ENCODE measurements at regions not wholly inside any gene's neighbourhood (a gene's known extent, or its start where the extent isn't known, plus 50 kb on each side); places are given as distances from the start of the nearest gene placed in this dataset.
"Not testable (repeated sequence)": the region's sequence is repeated elsewhere in the genome, so short reads cannot be mapped to it uniquely, and the experiment has no call there.

DNA sequence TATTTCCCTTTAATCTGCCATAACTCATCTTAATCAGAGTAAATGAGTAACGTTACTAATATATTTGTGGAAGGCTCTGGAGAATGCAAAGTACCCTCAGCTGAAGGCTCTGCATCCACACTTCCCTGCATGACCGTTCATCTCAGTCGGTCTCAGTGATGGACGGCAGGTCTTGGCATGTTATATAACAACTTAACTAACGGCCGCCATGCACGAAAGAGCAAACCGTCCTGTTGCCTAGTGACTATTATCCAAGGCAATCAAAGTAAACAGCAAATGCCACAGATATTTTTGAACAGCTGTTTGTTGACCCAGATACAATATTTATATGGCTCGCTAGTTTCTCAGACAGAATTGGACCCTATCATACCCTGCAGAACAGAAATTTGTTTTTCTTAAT is 194.9 kb upstream of the SMLR1 start:
- no peak for DNase-seq (ENCODE audit: low read depth in 1 of 2, low spot score in 2 of 2)
- no peaks in the 10 kb centered on the region for H3K9me3 ChIP-seq (replicated peaks)
- no peaks in the 10 kb centered on the region for H3K36me3 ChIP-seq
- no peaks in the 10 kb centered on the region for H3K4me1 ChIP-seq (replicated peaks)
- no peak overlapping the region for H3K4me3 ChIP-seq
- H3K27ac ChIP-seq, result no peak overlapping the region
- no peaks in the 10 kb centered on the region for H3K27me3 ChIP-seq (replicated peaks)

DNA sequence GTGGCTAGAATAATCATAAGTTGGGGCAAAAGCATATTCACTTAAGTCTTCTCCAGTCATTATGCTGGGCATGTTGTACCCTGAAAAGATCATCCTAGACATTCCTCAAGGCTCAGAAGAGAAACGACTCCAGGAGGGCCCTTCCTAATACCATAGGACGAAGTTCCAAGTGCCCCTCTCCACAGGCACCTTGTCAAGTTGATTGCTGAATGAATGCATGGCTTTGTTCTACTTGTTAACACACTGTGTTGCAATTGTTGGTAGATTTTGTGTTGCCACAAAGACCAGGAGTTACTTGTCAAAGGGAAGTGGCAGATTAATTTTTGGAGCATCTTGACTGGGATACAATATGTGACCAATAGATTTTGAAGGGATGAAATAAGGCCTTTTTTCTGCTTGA is 194.3 kb upstream of the SMLR1 start:
- Histone ChIP-seq H3K4me1 (replicated peaks) (no peaks in the 10 kb centered on the region), H3K27ac (no peak overlapping the region), H3K9me3 (replicated peaks) (no peaks in the 10 kb centered on the region), H3K36me3 (no peaks in the 10 kb centered on the region), H3K4me3 (no peak overlapping the region), H3K27me3 (replicated peaks) (no peaks in the 10 kb centered on the region)
- DNase-seq (ENCODE audit: low read depth in 1 of 2, low spot score in 2 of 2), result no peak

DNA sequence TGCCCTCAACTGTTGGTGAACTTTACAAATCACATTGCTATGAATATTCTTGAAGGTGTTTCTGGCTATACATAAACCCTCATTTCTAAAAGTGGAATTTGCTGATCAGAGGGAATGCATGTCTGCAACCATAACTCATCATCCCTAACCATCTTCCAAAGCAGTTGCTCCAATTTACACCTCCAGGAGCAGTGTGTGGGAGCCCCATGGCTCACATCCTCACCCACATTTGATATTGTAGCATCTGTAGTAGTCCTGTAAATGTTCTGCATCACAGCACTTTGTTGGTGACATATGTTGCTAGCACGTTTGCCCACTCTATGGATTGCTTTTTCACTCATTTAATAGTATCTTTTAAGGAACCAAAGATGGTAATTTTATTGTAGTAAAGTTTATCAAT is 183.8 kb upstream of the SMLR1 start:
- Histone ChIP-seq H3K27ac (no peak overlapping the region), H3K36me3 (no peaks in the 10 kb centered on the region), H3K4me3 (no peak overlapping the region), H3K27me3 (replicated peaks) (no peaks in the 10 kb centered on the region), H3K9me3 (replicated peaks) (no peaks in the 10 kb centered on the region; the same call in 1 of the 2 replicates), H3K4me1 (replicated peaks) (no peaks in the 10 kb centered on the region)
- DNase-seq (ENCODE audit: low read depth in 1 of 2, low spot score in 2 of 2), result no peak

DNA sequence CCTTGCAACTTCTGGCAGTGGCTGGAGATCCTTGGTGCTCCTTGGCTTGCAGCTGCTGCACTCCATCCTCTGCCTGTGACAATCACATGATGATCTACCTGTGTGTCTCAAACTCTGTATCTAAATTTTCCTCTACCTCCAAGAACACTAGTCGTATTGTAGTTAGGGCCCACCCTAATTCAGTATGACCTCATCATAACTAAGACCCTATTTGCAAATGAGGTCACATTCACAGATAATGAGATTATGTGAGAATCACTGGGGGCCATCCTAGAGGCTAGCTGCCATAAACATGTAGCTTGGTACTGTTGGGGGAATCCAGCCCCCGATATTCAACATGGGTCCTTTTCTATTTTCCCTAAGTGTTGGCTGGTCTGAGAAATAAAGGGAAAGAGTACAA is 183.0 kb upstream of the SMLR1 start:
- DNase-seq (ENCODE audit: low read depth in 1 of 2, low spot score in 2 of 2), result no peak
- Histone ChIP-seq H3K27ac (no peak overlapping the region), H3K4me3 (no peak overlapping the region), H3K36me3 (no peaks in the 10 kb centered on the region), H3K27me3 (replicated peaks) (no peaks in the 10 kb centered on the region), H3K4me1 (replicated peaks) (no peaks in the 10 kb centered on the region), H3K9me3 (replicated peaks) (no peaks in the 10 kb centered on the region; the same call in 1 of the 2 replicates)

DNA sequence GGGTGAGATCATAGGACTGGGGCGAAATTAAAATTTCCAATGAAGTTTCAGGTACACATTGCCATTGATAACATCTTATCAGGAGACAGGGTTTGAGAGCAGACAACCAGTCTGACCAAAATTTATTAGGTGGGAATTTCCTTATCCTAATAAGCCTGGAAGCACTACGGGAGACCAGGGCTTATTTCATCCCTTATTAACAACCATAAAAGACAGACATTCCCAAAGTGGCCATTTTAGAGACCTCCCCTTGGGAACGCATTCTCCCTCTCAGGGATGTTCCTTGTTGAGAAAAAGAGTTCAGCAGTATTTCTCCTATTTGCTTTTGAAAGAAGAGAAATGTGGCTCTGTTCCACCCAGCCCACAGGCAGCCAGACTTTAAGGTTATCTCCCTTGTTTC is 182.4 kb upstream of the SMLR1 start:
- not testable (repeated sequence) for H3K27me3 ChIP-seq (replicated peaks); H3K4me3 ChIP-seq; DNase-seq (ENCODE audit: low read depth in 1 of 2, low spot score in 2 of 2); H3K4me1 ChIP-seq (replicated peaks); H3K9me3 ChIP-seq (replicated peaks); H3K36me3 ChIP-seq; H3K27ac ChIP-seq

DNA sequence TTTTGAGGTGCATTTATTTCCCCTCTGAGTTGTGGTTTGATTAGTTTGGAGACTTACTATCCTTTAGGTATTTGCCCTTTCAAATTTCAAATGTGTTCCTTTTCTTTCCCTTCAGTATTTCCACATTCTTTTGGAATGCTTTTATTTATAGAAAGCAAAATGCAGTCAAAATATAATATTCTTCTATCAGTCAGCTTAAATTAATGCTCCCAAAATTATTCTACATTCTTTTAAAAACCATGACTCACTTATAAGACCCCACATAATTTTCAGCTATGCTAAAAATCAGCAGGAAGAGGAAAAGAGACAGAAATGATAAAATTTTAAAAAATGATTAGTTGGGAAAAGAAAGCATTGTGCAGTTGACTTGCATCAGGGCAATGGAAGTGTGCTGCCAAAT is 180.0 kb upstream of the SMLR1 start:
- DNase-seq (ENCODE audit: low read depth in 1 of 2, low spot score in 2 of 2), result no peak
- no peak overlapping the region for H3K27ac ChIP-seq
- no peaks in the 10 kb centered on the region for H3K4me1 ChIP-seq (replicated peaks)

DNA sequence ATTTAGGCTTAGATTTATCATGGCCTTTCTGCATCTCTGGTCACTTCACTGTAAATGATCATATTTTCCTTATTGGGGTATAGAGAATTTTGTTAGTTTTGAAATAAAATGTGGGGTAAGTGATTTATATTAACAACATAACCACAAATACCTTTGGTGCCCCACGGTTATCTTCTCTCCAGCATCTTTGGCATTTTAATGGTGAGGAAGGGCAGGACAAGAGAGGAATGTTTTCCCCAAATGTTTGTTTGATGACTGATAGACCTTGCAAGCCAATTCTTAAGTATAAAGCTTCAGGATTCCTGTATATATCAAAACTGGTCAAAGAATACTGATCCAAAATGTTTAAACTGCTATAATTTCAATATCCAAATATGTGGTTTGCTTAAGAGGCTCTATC is 171.6 kb upstream of the SMLR1 start:
- Histone ChIP-seq H3K36me3 (no peaks in the 10 kb centered on the region), H3K4me3 (no peak overlapping the region), H3K9me3 (replicated peaks) (no peaks in the 10 kb centered on the region), H3K27ac (no peak overlapping the region), H3K27me3 (replicated peaks) (no peaks in the 10 kb centered on the region), H3K4me1 (replicated peaks) (no peaks in the 10 kb centered on the region)
- no peak for DNase-seq (ENCODE audit: low read depth in 1 of 2, low spot score in 2 of 2)

More for the DNA sequence above, 180.0 kb upstream of the SMLR1 start:
- Histone ChIP-seq H3K36me3 (no peaks in the 10 kb centered on the region), H3K9me3 (replicated peaks) (no peaks in the 10 kb centered on the region; the same call in 1 of the 2 replicates), H3K27me3 (replicated peaks) (no peaks in the 10 kb centered on the region), H3K4me3 (no peak overlapping the region)

DNA sequence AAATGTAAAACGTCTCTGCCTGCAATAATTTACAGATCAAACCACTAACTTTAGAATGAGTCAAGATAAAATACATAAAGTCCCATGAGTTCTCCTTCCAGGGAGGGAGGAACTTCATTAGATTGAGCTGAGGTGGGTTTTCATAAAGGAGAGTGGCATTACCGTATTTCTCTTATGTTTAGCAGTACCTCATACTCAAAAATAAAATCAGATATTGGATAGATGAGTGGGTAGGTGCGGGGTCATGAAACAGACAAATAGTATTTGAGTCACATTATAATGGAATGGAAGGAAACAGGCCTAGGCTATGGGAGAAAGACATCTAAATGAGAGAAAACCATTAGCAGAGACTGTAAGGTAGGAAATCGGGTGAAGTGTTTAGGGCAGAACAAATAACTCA is 166.1 kb upstream of the SMLR1 start:
- Histone ChIP-seq H3K9me3 (replicated peaks) (no peaks in the 10 kb centered on the region), H3K4me1 (replicated peaks) (no peaks in the 10 kb centered on the region), H3K4me3 (no peak overlapping the region), H3K27ac (no peak overlapping the region), H3K27me3 (replicated peaks) (no peaks in the 10 kb centered on the region), H3K36me3 (no peaks in the 10 kb centered on the region)
- no peak for DNase-seq (ENCODE audit: low read depth in 1 of 2, low spot score in 2 of 2)

DNA sequence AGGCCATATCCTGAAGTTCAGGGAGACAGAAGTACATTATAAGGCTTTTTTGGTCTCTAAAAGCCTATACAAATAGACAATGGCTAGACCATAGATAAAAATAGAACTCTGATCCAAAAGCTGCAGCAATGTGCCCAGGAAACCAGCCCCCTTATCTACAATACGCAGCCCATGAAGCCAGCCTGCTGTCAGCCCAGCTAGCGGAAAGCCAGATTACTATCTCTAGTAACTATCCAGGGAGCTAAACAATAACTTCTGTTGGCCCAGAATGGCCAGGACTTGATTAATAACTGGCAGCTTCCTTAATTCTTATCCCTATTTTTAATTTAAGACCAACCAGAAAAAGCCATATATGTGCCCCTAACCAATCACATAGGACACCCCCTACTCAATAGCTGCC is 160.4 kb upstream of the SMLR1 start:
- Histone ChIP-seq H3K27me3 (replicated peaks) (no peaks in the 10 kb centered on the region), H3K27ac (no peak overlapping the region), H3K9me3 (replicated peaks) (no peaks in the 10 kb centered on the region), H3K4me3 (no peak overlapping the region), H3K36me3 (no peaks in the 10 kb centered on the region), H3K4me1 (replicated peaks) (no peaks in the 10 kb centered on the region)
- DNase-seq (ENCODE audit: low read depth in 1 of 2, low spot score in 2 of 2), result no peak

DNA sequence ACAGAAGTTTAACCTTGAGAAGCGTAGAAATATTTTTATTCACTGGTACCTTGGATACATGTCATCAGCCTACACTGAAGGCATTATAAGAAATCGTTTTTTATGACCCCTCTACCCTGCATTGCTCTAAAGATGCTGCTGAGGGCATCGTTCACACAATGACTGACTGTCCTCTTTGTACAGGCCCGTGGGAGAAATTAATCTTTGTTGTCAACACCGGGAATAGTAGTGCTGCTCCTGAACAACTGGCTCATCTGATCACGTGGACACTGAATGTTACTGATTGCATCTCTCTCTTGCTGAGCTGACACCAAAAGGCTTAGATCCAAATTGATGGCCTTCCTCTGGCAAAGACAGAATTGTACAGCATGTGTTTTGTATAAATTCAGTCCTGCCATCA is 157.1 kb upstream of the SMLR1 start:
- Histone ChIP-seq H3K36me3 (no peaks in the 10 kb centered on the region), H3K9me3 (replicated peaks) (no peaks in the 10 kb centered on the region), H3K4me3 (no peak overlapping the region), H3K27me3 (replicated peaks) (no peaks in the 10 kb centered on the region), H3K27ac (no peak overlapping the region), H3K4me1 (replicated peaks) (peaks cover 2% of the 10 kb centered on the region; the same call in 1 of the 2 replicates)
- no peak for DNase-seq (ENCODE audit: low read depth in 1 of 2, low spot score in 2 of 2)

DNA sequence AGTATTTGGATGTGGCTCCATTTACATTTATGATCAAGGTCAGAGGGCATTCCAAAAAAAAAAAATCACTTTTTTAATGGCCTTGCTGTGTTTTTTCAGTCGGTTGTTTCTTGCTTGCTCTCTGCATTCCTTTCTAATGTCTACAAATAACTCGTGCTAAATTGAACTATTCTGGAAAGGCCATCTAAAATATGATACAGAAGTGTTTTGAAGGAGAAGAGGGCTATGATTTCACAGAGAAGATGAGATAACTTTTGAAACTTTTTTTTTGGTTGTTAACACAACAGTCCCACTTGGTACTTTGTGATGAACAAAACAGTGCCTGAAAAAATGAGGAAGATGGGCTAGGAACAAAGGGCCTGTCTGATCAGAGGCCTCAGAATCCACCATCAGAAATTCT is 156.1 kb upstream of the SMLR1 start:
- Histone ChIP-seq H3K9me3 (replicated peaks) (no peaks in the 10 kb centered on the region), H3K27me3 (replicated peaks) (no peaks in the 10 kb centered on the region), H3K4me1 (replicated peaks) (peaks cover 4% of the 10 kb centered on the region; the same call in 1 of the 2 replicates), H3K27ac (no peak overlapping the region), H3K4me3 (no peak overlapping the region), H3K36me3 (no peaks in the 10 kb centered on the region)
- DNase-seq (ENCODE audit: low read depth in 1 of 2, low spot score in 2 of 2), result no peak

DNA sequence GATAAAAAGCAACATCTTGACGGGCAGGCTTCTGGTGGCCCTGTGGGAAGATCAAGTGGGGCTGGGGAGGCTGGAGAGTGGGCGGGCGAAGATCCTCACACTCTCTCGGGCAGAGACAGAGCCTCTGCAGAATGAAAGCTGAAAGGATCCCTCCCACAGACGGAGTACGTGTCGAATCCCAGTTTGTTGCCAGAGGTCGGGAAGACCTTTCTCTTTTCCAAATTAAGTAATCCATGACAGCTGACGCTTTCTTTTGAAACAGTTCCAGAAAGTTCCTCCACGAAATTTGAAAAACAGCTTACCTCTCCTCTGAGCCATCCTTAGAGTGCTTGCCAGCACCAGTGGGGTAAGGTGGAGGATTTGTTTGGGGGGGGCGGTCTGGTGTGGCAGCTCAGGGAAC is 155.6 kb upstream of the SMLR1 start:
- H3K27ac ChIP-seq, result no peak overlapping the region
- H3K4me3 ChIP-seq, result no peak overlapping the region
- no peaks in the 10 kb centered on the region for H3K9me3 ChIP-seq (replicated peaks)
- H3K4me1 ChIP-seq (replicated peaks), result peaks cover 9% of the 10 kb centered on the region; the same call in 1 of the 2 replicates
- DNase-seq (ENCODE audit: low read depth in 1 of 2, low spot score in 2 of 2), result no peak
- no peaks in the 10 kb centered on the region for H3K36me3 ChIP-seq
- no peaks in the 10 kb centered on the region for H3K27me3 ChIP-seq (replicated peaks)

DNA sequence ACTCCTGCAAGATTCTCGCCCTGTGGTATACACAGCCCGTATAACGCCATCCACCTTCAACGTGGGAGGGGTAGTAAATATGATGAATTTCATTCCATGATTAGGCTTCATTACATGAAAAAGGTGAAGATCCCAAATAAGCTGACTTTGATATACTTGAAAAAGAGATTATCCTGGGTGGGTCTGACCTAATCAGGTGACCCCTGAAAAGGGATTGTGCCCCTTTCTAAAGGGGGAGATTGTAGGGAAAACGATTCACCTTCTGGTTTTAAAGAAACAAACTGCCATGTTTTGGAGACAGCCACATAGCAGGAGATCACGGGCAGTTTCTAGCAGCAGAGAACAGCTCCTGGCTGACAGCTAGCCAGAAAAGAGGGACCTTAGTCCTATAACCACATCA is 155.1 kb upstream of the SMLR1 start:
- Histone ChIP-seq H3K27me3 (replicated peaks) (no peaks in the 10 kb centered on the region), H3K27ac (no peak overlapping the region), H3K9me3 (replicated peaks) (no peaks in the 10 kb centered on the region), H3K36me3 (no peaks in the 10 kb centered on the region), H3K4me1 (replicated peaks) (peaks cover 10% of the 10 kb centered on the region; the same call in 1 of the 2 replicates), H3K4me3 (no peak overlapping the region)
- DNase-seq (ENCODE audit: low read depth in 1 of 2, low spot score in 2 of 2), result no peak

DNA sequence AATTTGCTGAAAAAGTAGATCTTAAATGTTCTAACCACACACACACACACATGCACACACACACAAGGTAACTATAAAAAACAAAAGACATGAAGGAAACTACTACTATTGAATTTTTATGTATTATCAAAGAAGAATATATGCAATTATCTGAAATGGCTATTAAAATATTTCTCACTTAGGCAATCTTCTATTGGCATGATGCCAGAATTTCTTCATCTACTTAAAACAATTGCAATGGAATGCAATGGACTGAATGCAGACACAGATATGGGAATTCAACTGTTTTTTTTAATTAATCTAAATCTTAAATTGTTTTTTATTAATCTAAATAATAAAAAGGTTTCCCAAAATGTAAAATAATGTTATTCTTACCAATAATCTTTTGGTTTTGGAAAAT is 152.6 kb upstream of the SMLR1 start:
- Histone ChIP-seq H3K4me1 (replicated peaks) (peaks cover 10% of the 10 kb centered on the region; the same call in 1 of the 2 replicates), H3K9me3 (replicated peaks) (no peaks in the 10 kb centered on the region), H3K4me3 (no peak overlapping the region), H3K36me3 (no peaks in the 10 kb centered on the region), H3K27me3 (replicated peaks) (no peaks in the 10 kb centered on the region), H3K27ac (no peak overlapping the region)
- no peak for DNase-seq (ENCODE audit: low read depth in 1 of 2, low spot score in 2 of 2)

DNA sequence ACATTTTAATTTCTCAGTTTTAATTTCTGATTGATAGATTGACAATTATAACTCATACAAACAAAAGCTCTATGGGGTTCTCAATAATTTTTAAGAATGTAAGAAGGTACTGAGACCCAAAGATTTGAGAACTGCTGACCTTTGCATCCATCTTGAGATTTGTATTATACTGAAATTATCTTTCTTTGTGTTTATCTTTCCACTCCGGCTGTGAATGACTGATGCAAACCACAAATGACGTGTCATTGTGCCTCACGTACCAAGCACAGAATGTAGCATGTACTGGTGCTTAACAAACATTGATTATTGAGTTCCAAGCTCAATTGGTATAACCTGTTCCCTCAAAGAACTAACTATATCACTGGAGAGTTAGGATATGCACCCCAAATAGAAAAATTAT is 152.1 kb upstream of the SMLR1 start:
- Histone ChIP-seq H3K27ac (no peak overlapping the region), H3K4me3 (no peak overlapping the region), H3K9me3 (replicated peaks) (no peaks in the 10 kb centered on the region), H3K27me3 (replicated peaks) (no peaks in the 10 kb centered on the region), H3K36me3 (no peaks in the 10 kb centered on the region), H3K4me1 (replicated peaks) (peaks cover 10% of the 10 kb centered on the region; the same call in 1 of the 2 replicates)
- DNase-seq (ENCODE audit: low read depth in 1 of 2, low spot score in 2 of 2), result peak in 1 of 2 experiments; percentile 29
